Endothelial cell of umbilical vein (primary cell): ENCODE measurements at regions not wholly inside any gene's neighbourhood (a gene's known extent, or its start where the extent isn't known, plus 50 kb on each side); places are given as distances from the start of the nearest gene placed in this dataset.

Source experiments
- EZH2 ChIP-seq: IDR thresholded peaks from 2 replicates; pipeline ENCODE4 v1.6.1; 2012; ENCODE audit warnings: borderline replicate concordance, low read depth, mild to moderate bottlenecking, moderate library complexity, low read length, inconsistent platforms; ENCODE audit not compliant: severe bottlenecking
- FOS ChIP-seq: IDR thresholded peaks from 2 replicates; pipeline ENCODE4 v1.6.1; 2011; ENCODE audit warnings: mild to moderate bottlenecking, low read length, moderate library complexity, borderline replicate concordance; ENCODE audit not compliant: insufficient read depth
- JUN ChIP-seq: IDR thresholded peaks from 2 replicates; pipeline ENCODE4 v1.6.1; 2011; ENCODE audit warnings: borderline replicate concordance, low read depth; ENCODE audit not compliant: insufficient read length, insufficient read depth
- MAX ChIP-seq: IDR thresholded peaks from 2 replicates; pipeline ENCODE4 v1.6.1; 2011; ENCODE audit not compliant: insufficient read depth, insufficient read length
- POLR2A ChIP-seq: IDR thresholded peaks from 2 replicates; pipeline ENCODE4 v1.6.1; 2012; ENCODE audit warnings: low read depth, mild to moderate bottlenecking, control low read depth, low read length
- TF ChIP-seq, protein P1 (sequence below), 2 donors: IDR thresholded peaks; 1 replicate in 1 of 2; 2 replicates in 1 of 2; pipeline ENCODE4 v1.5.1; 2011; ENCODE audit warnings: low read length in 2 of 2, mild to moderate bottlenecking in 2 of 2, moderate library complexity in 2 of 2, control low read depth in 1 of 2, inconsistent platforms in 1 of 2, low read depth in 1 of 2; ENCODE audit not compliant: insufficient read depth in 1 of 2; ENCODE audit errors: extremely low read depth in 1 of 2

- TF ChIP-seq, protein P1, sequence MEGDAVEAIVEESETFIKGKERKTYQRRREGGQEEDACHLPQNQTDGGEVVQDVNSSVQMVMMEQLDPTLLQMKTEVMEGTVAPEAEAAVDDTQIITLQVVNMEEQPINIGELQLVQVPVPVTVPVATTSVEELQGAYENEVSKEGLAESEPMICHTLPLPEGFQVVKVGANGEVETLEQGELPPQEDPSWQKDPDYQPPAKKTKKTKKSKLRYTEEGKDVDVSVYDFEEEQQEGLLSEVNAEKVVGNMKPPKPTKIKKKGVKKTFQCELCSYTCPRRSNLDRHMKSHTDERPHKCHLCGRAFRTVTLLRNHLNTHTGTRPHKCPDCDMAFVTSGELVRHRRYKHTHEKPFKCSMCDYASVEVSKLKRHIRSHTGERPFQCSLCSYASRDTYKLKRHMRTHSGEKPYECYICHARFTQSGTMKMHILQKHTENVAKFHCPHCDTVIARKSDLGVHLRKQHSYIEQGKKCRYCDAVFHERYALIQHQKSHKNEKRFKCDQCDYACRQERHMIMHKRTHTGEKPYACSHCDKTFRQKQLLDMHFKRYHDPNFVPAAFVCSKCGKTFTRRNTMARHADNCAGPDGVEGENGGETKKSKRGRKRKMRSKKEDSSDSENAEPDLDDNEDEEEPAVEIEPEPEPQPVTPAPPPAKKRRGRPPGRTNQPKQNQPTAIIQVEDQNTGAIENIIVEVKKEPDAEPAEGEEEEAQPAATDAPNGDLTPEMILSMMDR (IDR thresholded peaks at IDR 0.05; ENCODE audit: extremely low read depth in 1 of 2, insufficient read depth in 1 of 2, low read depth in 1 of 2, low read length in 2 of 2), result no peak
- TF ChIP-seq POLR2A (no peak), JUN (no peak), EZH2 (no peak), MAX (no peak), FOS (no peak)
Measured at GRCh38 chr21:16605597-16605996, 875.8 kb downstream of the USP25 start.
